ENCODE measurements at regions not wholly inside any gene's neighbourhood (a gene's known extent, or its start where the extent isn't known, plus 50 kb on each side); places are given as distances from the start of the nearest gene placed in this dataset.

DNA sequence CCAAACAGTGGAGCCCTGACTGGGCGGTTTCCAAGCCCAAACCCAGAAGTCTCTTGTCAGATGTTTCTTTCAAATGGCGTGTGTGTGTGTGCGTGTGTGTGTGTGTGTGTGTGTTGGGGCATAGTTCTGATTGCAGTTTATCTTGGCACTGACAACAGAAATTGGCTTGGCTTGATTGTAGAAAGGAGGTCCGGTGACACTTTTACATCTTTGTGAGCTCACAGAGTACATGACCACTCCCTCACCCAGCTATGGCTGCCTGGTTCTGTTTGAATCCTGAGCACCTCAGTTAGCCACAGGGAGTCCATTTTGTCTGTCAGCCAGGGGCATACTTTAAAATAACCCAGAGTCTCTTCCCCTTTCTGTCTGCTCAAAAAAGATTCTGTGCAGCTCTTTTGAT lies 276.3 kb downstream of the CD83 start:
- DNase-seq: no peak
- Histone ChIP-seq H3K36me3 (no peaks in the 10 kb centered on the region), H3K4me1 (no peaks in the 10 kb centered on the region), H3K9me3 (no peaks in the 10 kb centered on the region), H3K4me3 (no peak overlapping the region), H3K27ac (no peak overlapping the region), H3K27me3 (peaks cover 0 to 4% (median 0%) of the 10 kb centered on the region in 3 donors)
- intact Hi-C loops (cut with DNase I; ENCODE audit: low total_unique reads): no loop called here
- WGBS, 5 donors: 32 to 59% (median 44%) methylated on average over 4 of the region's 4 CpGs
- no peak for TF ChIP-seq POLR2AphosphoS5 (IDR thresholded peaks at IDR 0.05)
- no peak for TF ChIP-seq EP300 (IDR thresholded peaks at IDR 0.05)
- TF ChIP-seq POLR2A (IDR thresholded peaks at IDR 0.05): no peak
- TF ChIP-seq CTCF (IDR thresholded peaks at IDR 0.05): no peak

GRCh38 chr6:14396392-14396791 lies 278.8 kb downstream of the CD83 start:
- no peaks in the 10 kb centered on the region for H3K9me3 ChIP-seq
- no peak overlapping the region for H3K4me3 ChIP-seq
- no peak for DNase-seq
- no peaks in the 10 kb centered on the region for H3K36me3 ChIP-seq
- peaks cover 0 to 4% (median 0%) of the 10 kb centered on the region in 3 donors for H3K27me3 ChIP-seq
- WGBS, 5 donors: 95 to 96% (median 96%) methylated on average over 4 of the region's 4 CpGs
- no peak overlapping the region for H3K27ac ChIP-seq
- TF ChIP-seq POLR2AphosphoS5 (IDR thresholded peaks at IDR 0.05): no peak
- no peak for TF ChIP-seq EP300 (IDR thresholded peaks at IDR 0.05)
- TF ChIP-seq CTCF (IDR thresholded peaks at IDR 0.05): no peak
- no peak for TF ChIP-seq POLR2A (IDR thresholded peaks at IDR 0.05)
- intact Hi-C loops (cut with DNase I; ENCODE audit: low total_unique reads): no loop called here
- no peaks in the 10 kb centered on the region for H3K4me1 ChIP-seq

- TF ChIP-seq POLR2A (IDR thresholded peaks at IDR 0.05) (no peak), CTCF (IDR thresholded peaks at IDR 0.05) (peak in 1 of 7 experiments; percentile 11), EP300 (IDR thresholded peaks at IDR 0.05) (no peak), POLR2AphosphoS5 (IDR thresholded peaks at IDR 0.05) (no peak)
- DNase-seq: peak; percentile 27 to 64
- Histone ChIP-seq H3K9me3 (no peaks in the 10 kb centered on the region), H3K27me3 (peaks cover 0 to 4% (median 0%) of the 10 kb centered on the region in 3 donors), H3K4me3 (no peak overlapping the region), H3K4me1 (no peaks in the 10 kb centered on the region), H3K27ac (no peak overlapping the region), H3K36me3 (no peaks in the 10 kb centered on the region)
- intact Hi-C loops (cut with DNase I; ENCODE audit: low total_unique reads): no loop called here
- WGBS, 5 donors: 37 to 55% (median 49%) methylated on average over 8 to 12 of the region's 12 CpGs
These were observed 279.4 kb downstream of the CD83 start for GRCh38 chr6:14396826-14397517.

GRCh38 chr6:14397518-14397901 lies 279.9 kb downstream of the CD83 start:
- Histone ChIP-seq H3K27ac (no peak overlapping the region), H3K4me1 (no peaks in the 10 kb centered on the region), H3K27me3 (peaks cover 0 to 4% (median 0%) of the 10 kb centered on the region in 3 donors), H3K9me3 (no peaks in the 10 kb centered on the region), H3K36me3 (no peaks in the 10 kb centered on the region), H3K4me3 (no peak overlapping the region)
- no peak for TF ChIP-seq CTCF (IDR thresholded peaks at IDR 0.05)
- no peak for TF ChIP-seq POLR2AphosphoS5 (IDR thresholded peaks at IDR 0.05)
- no peak for TF ChIP-seq POLR2A (IDR thresholded peaks at IDR 0.05)
- no peak for TF ChIP-seq EP300 (IDR thresholded peaks at IDR 0.05)
- 83 to 92% (median 91%) methylated on average over 6 of the region's 6 CpGs for WGBS, 5 donors
- intact Hi-C loops (cut with DNase I; ENCODE audit: low total_unique reads): no loop called here
- DNase-seq: no peak
